HFFc6 (cell line): ENCODE measurements at regions not wholly inside any gene's neighbourhood (a gene's known extent, or its start where the extent isn't known, plus 50 kb on each side); places are given as distances from the start of the nearest gene placed in this dataset.

Experiments
- DNase-seq: peaks from one replicate; pipeline ENCODE4 v3.0.0-alpha.2; 2018
- H3K27ac Mint-ChIP-seq: 2 replicates; pipeline ENCODE4 v1.8.0; 2020; ENCODE audit warnings: mild to moderate bottlenecking, mixed read lengths
- H3K27me3 Mint-ChIP-seq: 2 replicates; pipeline ENCODE4 v1.8.0; 2021; ENCODE audit warnings: mild to moderate bottlenecking, moderate library complexity, mixed read lengths; ENCODE audit not compliant: insufficient read depth
- H3K36me3 Mint-ChIP-seq: 2 replicates; pipeline ENCODE4 v1.8.0; 2021; ENCODE audit warnings: low read depth, mixed read lengths
- H3K4me1 Mint-ChIP-seq: 2 replicates; pipeline ENCODE4 v1.8.0; 2020; ENCODE audit warnings: low read depth, mixed read lengths
- H3K4me3 Mint-ChIP-seq: 2 replicates; pipeline ENCODE4 v1.8.0; 2020; ENCODE audit warnings: mild to moderate bottlenecking, moderate library complexity, mixed read lengths
- H3K9me3 Mint-ChIP-seq: 2 replicates; pipeline ENCODE4 v1.8.0; 2020; ENCODE audit warnings: mild to moderate bottlenecking, mixed read lengths
- CTCF ChIP-seq: fragments of 200-600 bp; sonication (generic); IDR thresholded peaks from 2 replicates; pipeline ENCODE4 v1.5.0; 2021; ENCODE audit warnings: antibody characterized with exemption, mild to moderate bottlenecking

DNA sequence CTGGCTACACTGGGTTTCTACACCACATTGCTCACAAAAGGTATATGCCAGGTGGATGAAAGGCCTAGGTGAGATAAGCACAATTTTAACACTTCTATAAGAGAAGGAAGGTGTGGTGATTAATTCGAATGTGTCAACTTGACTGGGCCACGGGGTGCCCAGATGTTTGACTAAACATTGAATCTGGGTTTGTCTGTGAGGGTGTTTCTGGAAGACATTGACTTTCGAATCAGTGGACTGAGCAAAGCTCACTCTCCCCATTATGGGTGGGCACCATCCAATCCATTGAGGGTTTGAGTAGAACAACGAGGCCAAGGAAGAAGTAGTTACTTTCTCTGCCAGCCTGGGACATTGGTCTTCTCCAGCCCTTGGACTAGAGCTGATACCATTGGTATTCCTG is 78.2 kb upstream of the COL5A1 start:
- 0 out of 2 replicates have a peak, but pooled peaks cover 6% of the 10 kb centered on the region for H3K36me3 Mint-ChIP-seq
- no peak overlapping the region for H3K4me3 Mint-ChIP-seq
- H3K4me1 Mint-ChIP-seq = peaks cover 7% of the 10 kb centered on the region; the same call in 1 of the 2 replicates
- no peak overlapping the region for H3K27ac Mint-ChIP-seq
- no peak for DNase-seq
- H3K9me3 Mint-ChIP-seq = peaks cover 5% of the 10 kb centered on the region
- H3K27me3 Mint-ChIP-seq = peaks cover 7% of the 10 kb centered on the region
- TF ChIP-seq CTCF = no peak

GRCh38 chr9:134564431-134565170 is 77.0 kb upstream of the COL5A1 start:
- H3K36me3 Mint-ChIP-seq = 0 out of 2 replicates have a peak, but pooled peaks cover 6% of the 10 kb centered on the region
- peaks cover 5% of the 10 kb centered on the region; the same call in 1 of the 2 replicates for H3K27me3 Mint-ChIP-seq
- peaks cover 7% of the 10 kb centered on the region; the same call in 1 of the 2 replicates for H3K4me1 Mint-ChIP-seq
- no peak overlapping the region for H3K4me3 Mint-ChIP-seq
- DNase-seq = peak; percentile 48
- TF ChIP-seq CTCF = no peak
- H3K27ac Mint-ChIP-seq = no peak overlapping the region
- H3K9me3 Mint-ChIP-seq = peaks cover 5% of the 10 kb centered on the region

GRCh38 chr9:134565316-134565915 is 76.2 kb upstream of the COL5A1 start:
- H3K27me3 Mint-ChIP-seq = peaks cover 5% of the 10 kb centered on the region; the same call in 1 of the 2 replicates

DNA sequence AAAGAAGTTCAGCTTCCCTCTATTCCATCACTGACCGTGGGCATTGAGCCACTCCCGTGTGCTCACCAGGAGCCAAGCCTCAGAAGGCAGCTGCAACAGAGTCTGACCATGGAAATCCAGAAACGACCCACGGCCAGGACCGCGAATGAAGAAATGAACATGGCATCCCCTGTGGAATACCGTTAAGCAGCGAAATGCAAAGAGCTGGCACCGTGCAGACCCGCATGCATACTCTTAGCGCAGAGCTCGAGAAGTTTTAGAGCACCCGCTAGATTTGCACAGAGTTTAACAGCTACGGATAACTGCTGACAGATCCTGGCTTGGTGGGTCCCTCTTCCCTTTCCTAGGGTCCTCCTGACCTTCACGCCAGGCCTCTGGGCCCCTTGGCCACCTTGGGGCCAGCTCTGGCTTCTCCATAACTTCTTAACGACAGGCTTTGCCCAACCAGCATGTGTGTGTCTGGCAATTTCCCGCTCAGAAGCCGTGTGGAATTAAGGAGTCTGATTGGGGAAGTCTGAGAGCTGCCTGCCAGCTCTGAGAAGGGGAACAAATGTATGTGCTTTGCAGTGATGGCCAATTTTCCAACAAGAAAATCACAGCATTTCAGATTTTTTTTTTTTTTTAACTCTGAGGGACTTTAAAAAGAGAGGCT is 75.3 kb upstream of the COL5A1 start:
- TF ChIP-seq CTCF = no peak

More at GRCh38 chr9:134565316-134565915, 76.2 kb upstream of the COL5A1 start:
- no peak overlapping the region for H3K4me3 Mint-ChIP-seq
- no peak overlapping the region for H3K27ac Mint-ChIP-seq
- no peak for TF ChIP-seq CTCF
- peaks cover 7% of the 10 kb centered on the region; the same call in 1 of the 2 replicates for H3K4me1 Mint-ChIP-seq
- H3K9me3 Mint-ChIP-seq = peaks cover 5% of the 10 kb centered on the region
- no peak for DNase-seq
- H3K36me3 Mint-ChIP-seq = 0 out of 2 replicates have a peak, but pooled peaks cover 6% of the 10 kb centered on the region

DNA sequence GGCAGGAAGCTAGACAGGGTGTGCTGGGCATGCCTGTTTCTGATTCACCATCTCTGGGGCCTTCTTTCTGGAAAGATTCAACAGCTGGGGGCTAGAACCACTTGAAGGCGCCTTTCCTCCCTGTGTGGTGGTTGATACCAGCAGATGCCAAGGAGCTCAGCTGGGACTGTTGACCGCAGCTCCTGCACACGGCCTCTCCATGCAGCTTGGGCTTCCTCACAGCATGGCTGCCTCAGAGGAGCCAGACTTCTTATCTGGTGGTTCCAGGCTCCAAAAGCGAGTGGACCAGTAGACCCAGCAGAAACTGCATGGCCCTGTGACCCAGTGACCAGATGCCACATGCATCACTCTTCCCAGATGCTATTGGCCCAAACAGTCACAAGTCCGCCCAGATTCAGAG is 74.7 kb upstream of the COL5A1 start:
- Mint-ChIP-seq H3K36me3 (0 out of 2 replicates have a peak, but pooled peaks cover 6% of the 10 kb centered on the region), H3K27me3 (peaks cover 9% of the 10 kb centered on the region), H3K9me3 (peaks cover 5% of the 10 kb centered on the region), H3K27ac (no peak overlapping the region), H3K4me3 (no peak overlapping the region), H3K4me1 (peaks cover 7% of the 10 kb centered on the region; the same call in 1 of the 2 replicates)
- DNase-seq = no peak
- TF ChIP-seq CTCF = no peak

More for the DNA sequence above, 75.3 kb upstream of the COL5A1 start:
- H3K4me1 Mint-ChIP-seq = peaks cover 7% of the 10 kb centered on the region; the same call in 1 of the 2 replicates
- peaks cover 5% of the 10 kb centered on the region for H3K9me3 Mint-ChIP-seq
- no peak overlapping the region for H3K4me3 Mint-ChIP-seq
- H3K27ac Mint-ChIP-seq = no peak overlapping the region
- no peak for DNase-seq
- H3K36me3 Mint-ChIP-seq = 0 out of 2 replicates have a peak, but pooled peaks cover 6% of the 10 kb centered on the region
- H3K27me3 Mint-ChIP-seq = peaks cover 7% of the 10 kb centered on the region; the same call in 1 of the 2 replicates
